NCI-H2227 treated with DMSO at 0.1 percent for 48 hours (cell line): ENCODE measurements at regions not wholly inside any gene's neighbourhood (a gene's known extent, or its start where the extent isn't known, plus 50 kb on each side); places are given as distances from the start of the nearest gene placed in this dataset.
"Not testable (repeated sequence)": the region's sequence is repeated elsewhere in the genome, so short reads cannot be mapped to it uniquely, and the experiment has no call there.

Source experiments
- DNase-seq: peaks from one replicate; lab custom pipeline; 2025; lab: John Stamatoyannopoulos, UW

DNA sequence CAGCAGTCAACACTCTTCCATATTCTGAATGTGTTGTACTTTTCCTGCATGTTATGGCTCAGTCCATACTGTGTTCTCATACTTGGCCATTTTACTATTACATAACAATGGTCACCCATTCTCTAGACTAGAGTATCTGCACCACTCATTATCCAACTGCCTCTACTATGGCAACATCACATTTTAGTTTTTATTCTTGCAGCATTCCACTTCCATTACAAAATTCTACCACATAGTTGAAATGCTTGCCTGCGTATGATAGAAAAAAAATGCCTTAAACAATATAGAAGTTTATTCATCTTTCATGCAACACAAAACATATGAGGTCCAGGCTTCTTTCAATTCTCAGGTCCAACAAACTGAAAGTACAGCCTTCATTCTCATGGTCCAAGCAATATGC is 128.0 kb downstream of the TENT5A start:
- no peak for DNase-seq

DNA sequence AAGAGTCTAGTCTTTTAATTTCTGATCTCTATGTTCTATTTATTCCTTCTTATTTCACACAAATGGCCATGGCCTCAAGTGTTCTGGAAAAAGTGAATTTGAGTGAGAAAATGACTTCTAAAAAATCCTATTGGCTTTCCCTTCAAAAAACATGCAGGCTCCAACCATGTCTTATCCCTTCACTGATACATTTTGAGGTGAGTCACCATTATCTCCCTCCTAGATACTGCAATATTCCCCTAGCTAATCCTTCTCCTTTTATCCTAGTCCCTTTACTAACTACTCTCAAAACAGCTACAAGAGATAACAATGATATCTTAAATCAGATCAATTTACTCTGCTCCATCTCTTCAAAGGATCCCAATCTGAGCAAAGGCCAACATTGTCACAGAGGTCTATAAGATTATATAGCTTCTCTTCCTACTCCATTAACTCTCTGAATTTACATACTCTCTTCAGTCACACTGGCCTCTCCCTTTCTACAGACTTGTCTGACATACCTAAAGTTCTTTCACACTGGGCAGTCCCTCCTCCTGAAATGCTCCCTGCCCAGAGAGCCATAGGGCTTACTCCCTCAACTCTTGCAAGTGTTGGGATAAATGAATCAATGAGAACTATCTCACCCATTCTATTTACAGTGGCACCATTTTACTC is 129.2 kb downstream of the TENT5A start:
- DNase-seq: no peak

DNA sequence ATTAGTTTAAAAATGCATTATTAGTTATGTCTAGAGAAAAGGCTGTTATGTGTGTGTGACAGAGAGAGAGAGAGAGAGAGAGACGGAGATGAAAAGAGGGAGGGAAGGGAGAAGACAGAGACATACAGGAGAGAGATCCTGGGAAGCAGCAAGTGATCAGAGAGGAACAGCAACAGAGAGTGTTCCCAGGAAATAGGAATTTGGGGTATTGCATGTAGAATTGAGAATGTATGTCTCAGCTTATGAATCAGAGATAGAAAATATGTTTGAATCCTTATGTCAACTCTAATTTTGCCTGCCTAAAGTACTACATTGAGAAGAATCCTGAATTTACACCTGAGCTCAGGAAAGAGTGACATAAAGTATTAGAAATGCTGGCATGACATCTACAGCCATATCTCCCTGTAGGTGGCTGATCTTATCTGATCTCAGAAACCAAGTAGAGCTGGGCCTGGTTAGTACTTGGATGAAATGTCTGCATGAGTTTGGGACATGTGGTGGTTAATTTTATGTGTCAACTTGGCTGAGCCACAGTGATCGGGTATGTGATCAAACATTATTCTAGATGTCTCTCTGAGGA is 130.6 kb downstream of the TENT5A start:
- no peak for DNase-seq

DNA sequence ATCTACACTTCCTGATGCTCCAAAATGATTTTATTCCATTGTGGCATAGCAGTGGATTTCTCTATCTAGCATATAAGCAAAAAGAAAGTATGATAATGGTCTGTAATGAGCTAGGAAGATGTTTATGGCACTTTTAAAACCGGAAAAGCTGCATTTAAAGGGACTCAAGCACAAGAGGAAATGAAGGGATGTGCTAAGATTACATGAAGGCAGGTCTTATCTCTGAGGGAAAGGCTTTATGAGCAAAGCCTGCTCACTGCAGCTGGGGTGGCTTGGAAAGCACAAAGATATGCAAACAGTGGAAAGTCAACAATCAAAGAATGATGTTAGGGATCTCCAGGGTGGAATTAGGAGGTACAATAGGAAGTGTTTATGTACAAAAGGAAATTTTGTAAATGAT is 138.2 kb downstream of the TENT5A start:
- no peak for DNase-seq

DNA sequence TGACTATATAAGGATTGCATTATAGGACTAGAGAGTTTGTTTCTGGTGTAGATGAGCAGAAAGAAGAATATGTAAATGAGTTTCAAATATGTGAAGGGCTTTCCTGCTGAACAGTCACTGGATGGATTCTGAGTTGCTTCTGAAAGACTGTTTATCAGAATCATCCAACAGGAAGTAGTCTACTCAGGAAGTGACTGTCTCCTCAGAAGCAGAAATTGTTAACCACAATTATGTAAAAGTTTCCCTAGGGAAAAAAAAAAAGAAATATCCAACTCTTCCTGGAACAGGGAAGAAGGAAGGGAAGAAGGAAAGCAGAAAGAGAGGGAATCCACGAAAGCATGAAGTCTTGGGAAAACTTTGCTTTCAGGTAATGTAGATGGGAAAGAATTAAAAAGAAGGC is 138.9 kb downstream of the TENT5A start:
- DNase-seq: no peak

DNA sequence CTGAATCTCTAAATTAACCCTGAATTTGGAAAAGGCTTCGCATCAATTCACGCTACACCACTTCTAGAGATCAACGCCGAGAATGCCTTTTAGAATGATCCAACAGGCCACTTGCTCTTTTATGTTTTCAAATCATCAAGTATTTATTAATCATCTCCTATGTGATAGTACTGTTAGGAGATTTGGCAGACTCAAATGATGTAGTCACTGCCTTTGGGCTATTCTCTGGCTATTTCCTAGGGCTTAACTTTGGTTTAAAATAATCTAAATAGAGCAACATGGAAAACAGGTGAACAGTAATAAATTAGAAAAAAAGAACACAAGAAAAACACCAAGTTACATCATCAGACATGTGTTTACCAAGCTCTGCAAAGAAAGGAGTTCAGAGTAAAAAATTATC is 140.3 kb downstream of the TENT5A start:
- DNase-seq: no peak

DNA sequence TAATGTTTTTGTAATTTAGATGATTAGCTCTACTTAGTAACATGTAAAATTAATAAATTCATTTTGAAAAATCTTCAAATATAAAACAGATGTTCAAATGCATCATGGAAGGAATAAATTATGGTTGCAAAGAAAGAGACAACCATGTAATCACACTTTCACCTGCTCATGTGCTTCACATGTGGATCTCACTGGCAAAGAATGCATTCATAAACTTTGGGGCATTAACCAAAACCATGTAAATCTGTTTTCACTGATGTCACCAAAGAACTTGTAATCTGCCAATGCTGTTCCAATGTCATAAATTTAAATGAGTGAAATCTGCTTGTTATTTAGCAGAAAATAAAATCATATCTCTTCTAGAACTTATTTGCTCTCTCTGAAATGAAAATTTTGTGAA is 142.7 kb downstream of the TENT5A start:
- DNase-seq: no peak

DNA sequence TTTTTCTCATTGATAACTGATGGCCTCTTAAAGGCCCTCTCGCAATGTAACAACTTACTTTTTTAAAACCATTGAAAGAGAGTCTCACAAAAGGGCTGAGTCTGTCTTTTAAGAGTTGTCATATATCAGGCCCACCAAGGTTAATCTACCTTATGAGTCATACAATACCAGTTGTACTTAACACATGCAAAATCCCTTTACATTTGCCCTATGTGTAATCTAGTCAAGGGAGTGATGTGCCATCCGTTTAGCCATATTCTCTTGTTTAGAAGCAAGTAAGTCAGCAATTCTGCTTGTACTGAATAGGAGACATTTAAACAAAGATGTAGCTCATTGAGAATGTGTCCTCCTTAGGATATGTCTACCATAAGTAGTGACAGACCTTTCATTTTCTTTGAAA is 143.7 kb downstream of the TENT5A start:
- DNase-seq: no peak

DNA sequence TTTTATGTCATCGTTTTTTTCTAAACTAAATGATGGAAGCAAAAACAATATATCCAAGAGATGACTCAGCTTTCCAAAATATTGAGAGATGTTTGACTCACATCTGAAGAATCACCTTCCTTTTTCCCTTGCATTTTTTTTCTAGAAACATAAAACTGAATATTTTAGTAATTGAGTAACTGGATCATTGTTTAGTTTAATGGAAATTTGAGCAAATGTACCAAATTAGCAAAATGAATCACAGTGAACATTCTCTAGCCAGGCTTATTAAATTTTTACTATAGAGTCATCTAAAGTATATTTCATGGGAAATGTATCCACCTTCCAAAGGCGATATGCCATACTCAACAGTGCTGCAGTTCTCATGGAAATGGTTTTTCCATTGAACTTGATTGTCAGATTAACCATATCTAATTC is 145.5 kb downstream of the TENT5A start:
- DNase-seq: no peak

DNA sequence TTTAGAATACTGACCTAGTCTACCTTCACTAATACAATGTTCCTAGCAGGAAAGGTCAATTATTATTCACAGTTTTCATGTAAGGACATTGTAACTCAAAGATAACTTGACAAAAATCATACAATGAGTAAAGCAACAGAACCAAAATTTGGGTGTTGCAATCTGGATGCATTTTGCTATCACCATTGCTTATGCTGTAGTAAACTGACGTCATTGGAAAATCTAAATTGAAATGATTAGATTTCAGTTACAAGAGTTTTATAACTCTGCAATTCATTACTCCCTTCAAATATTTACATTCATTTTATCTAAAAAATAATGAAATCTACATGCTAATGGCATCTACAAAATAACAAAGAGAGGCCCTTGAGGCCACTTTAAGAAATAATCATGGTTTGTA is 147.0 kb downstream of the TENT5A start:
- no peak for DNase-seq

DNA sequence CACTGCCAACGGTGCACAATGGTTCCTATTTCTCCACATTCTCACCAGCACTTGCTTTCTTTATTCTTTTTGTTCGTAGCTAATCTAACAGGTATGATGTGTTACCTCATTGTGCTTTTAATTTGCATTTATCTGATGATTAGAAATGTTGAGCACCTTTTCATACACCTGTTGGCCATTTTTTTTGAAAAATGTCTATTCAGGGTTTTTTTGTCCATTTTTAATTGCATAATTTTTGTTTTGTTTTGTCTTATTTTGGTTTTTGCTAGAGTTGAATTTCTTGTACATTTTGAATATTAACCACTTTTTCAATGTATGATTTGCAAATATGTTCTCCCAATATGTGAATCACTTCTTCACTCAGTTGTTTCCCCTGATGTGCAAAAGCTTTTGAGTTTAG is 150.6 kb downstream of the TENT5A start:
- DNase-seq: no peak

DNA sequence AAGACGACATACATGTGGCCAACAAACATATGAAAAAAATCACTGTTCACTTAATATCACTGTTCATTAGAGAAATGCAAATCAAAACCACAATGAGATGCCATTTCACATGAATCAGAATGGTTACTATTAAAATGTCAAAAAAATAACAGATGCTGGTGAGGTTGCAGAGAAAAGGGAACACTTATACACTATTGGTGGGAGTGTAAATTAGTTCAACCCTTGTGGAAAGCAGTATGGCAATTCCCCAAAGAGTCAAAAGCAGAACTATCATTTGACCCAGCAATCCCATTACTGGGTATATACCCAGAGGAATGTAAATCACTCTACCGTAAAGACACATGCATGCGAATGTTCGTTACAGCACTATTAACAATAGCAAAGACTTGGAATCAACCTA is 152.0 kb downstream of the TENT5A start:
- not testable (repeated sequence) for DNase-seq

DNA sequence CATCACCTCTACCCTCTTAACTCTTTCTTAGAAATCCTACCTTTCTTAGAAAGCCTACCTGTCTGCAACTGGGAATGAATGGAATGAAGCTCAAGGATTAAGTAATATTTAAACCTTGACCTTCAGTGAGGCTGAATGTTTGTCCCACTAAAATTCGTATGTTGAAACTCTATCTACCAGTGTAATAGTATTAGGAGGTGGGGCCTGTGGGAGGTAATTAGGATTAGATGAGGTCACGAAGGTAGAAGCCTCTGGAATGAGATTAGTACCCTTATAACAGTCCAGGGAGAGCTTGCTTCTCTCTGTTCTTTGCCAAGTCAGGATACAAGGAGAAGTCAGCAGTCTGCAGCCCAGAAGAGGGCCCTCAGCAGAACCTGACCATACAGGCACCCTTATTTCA is 158.0 kb downstream of the TENT5A start:
- DNase-seq: no peak

DNA sequence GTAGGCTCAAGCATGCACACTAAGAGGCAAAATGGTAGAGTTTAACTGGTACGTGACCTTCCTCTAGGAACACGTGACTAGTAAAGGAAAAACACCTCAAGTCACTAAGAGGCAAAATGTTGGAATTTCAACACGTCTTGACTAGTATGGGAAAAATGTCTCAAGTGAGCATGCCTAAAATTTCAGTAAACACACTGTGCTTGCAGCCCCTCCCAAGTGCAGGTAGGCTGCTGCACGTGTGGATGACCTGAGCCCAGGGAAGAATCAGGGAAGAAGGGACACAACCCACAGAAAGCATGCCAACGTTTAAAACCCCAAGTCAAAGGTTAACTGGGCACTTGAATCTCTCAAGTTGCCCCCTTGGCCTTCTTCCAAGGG is 162.2 kb downstream of the TENT5A start:
- no peak for DNase-seq

DNA sequence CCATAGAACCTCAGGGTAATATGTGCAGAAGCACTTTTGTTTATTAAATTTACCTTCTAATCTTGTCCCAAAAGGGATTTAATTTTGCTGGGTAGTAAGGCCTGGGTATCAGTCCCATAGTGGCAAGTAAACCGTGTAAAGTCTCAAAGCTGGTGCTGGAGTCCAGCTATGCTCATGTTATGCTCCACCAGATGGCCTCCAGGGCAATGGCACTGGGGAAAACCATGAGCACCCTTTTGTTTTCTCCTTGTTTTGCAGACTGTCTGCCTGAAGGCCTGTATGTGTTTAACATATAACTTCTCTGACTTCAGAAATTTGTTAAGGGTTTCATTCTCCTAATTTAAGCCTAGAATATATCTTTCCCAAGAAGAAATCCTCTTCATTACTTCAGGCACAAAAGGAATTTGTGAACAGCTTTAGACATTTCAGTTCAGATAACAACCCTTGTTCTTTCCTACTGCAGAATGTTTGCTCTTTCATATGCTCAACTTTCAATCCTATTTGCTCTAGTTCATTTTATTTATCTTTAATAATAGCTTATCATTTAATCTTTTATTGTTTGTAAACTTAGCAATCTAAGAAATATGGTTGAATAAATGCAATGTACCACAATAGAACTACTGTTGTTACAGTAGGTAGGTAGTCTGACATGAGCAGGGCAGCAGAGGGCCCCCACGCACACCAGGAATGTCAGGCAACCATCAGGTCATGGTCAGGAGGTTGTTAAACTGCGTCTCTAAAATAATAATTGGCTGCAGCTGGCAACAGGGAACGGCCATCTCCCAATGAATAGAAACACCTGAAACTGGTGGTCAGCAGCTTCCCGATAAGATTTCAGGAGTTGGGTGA is 162.8 kb downstream of the TENT5A start:
- DNase-seq: no peak

DNA sequence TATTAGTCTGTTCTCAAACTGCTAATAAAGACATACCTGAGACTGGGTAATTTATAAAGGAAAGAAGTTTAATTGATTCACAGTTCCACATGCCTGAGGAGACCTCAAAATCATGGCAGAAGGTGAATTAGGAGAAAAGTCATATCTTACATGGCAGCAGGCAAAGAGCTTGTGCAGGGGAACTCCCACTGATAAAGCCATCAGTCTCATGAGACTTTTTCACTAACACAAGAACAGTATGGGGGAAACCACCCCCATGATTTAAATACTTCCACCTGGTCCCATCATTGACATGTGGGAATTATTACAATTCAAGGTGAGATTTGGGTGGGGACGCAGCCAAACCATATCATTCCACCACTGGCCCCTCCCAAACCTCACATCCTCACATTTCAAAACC is 166.8 kb downstream of the TENT5A start:
- DNase-seq: not testable (repeated sequence)

DNA sequence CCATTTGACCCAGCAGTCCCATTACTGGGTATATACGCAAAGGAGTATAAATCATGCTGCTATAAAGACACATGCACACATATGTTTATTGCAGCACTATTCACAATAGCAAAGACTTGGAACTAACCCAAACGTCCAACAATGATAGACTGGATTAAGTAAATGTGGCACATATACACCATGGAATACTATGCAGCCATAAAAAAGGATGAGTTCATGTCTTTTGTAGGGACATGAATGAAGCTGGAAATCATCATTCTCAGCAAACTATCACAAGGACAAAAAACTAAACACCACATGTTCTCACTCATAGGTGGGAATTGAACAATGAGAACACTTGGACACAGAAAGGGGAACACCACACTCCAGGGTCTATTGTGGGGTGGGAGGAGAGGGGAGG is 168.3 kb downstream of the TENT5A start:
- DNase-seq: not testable (repeated sequence)

DNA sequence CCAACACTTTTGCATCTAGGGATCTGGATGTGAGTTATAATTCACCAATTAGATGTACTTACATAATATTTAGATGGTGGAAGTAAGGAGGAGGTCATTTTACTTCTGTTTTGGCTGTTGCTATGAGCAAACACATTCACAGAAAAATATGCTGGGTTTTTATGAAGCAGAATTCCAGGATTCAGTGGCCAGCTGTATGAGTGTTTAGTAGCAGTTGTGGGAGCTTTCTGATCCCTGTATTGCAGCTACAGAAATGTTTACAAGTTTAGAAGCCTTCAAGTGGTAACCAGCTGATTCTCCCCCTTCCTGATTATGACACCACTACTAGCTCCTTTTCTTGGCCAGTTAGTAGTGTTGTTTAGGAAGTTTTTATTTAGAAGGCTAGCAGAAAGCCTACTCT is 177.0 kb downstream of the TENT5A start:
- no peak for DNase-seq

DNA sequence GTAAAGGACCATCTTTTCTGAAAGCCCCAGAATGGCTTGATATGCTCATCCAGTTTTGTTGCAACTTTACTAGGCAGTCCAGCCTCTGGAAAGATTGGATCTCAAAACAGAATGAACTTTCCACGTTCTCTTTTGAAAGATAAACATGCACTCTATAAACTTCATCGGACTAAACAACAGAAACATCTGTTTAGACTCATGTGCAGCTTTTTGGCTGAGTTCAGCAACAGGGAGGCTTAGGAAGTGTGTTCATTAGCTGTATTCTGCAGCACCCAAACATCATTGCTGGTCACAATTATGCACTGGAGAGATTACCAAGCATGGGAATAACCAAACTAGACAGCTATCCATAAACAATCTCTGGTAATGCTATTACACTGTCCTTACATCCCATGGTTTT is 180.5 kb downstream of the TENT5A start:
- no peak for DNase-seq

DNA sequence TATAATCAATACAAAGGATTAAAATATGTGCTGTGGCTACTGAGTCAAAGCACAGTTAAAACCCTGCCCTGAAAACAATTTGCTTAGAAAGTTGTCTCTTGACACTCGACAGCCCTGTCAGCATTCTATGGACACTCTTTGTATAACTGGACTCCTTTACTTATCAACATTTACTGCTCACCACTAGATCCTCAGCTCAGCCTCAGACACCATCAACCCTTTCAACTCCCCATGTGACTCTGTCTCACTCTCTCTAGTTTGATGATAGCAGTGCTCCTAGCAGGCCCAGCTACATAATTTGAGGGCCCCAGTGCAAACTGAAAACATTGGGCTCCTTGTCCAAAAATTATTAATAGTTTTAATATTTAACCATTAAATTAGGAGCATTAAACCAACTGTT is 181.8 kb downstream of the TENT5A start:
- DNase-seq: no peak

DNA sequence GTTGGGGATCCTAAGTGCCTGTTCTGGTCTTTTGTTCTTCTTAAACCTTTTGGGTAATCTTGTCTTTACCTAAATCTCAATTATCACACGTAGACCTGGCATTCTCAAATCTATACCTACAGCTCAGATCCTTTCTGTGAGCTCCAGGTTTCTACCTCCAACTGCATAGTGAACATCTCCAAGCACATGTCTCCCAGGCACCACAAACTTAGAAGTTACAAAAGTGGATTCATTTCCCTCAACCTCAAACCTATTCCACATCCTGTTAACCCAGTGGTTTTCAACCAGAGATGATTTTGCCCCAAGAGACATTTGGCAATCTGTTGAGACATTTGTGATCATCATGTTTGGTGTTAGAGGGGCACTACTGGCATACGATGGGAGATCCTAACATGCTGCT is 183.5 kb downstream of the TENT5A start:
- no peak for DNase-seq

DNA sequence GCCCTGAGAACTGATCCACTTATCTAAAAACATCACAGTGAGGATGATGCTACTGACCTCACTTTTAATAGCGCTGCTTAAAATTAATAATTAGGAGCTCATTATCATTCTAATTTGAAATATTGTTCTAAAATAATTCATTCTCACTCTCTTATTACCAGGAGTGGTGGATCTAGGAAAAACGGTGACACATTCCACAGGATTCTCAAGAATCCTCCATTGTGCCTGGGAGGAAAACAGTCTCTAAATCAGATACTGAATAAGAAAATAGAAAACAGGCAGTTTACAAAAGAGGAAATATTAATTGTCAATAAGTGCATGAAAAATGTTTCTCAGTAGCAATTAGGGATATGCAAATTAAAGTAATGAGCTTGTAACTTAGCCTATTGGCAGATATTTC is 187.4 kb downstream of the TENT5A start:
- no peak for DNase-seq

DNA sequence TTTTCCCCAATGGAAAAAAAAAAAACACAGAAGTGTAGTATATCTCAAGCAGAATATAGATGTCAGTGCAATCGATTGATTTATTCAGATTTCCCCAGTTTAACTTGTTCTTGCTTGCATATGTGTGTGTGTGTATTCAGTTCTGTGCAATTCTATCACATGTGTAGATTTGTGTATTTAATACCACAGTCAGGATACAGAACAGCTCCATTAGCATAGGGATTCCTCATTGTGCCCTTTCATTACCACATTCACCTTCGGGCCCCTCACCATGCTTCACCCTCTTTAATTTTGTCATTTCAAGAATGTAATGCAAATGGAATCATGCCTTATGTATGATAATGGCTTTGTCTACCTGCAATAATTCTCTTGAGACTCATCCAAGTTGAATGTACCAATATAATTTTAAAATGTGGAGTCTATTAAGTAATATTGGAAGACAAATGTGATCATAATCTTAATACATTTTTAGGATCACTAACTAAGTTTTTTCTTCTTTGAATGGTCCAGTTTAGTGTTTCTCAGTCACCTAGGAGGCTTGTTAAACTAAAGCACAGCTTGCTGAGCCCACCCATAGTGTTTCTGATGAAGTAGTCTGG is 187.9 kb downstream of the TENT5A start:
- no peak for DNase-seq
